ENCODE measurements at regions not wholly inside any gene's neighbourhood (a gene's known extent, or its start where the extent isn't known, plus 50 kb on each side); places are given as distances from the start of the nearest gene placed in this dataset.

DNA sequence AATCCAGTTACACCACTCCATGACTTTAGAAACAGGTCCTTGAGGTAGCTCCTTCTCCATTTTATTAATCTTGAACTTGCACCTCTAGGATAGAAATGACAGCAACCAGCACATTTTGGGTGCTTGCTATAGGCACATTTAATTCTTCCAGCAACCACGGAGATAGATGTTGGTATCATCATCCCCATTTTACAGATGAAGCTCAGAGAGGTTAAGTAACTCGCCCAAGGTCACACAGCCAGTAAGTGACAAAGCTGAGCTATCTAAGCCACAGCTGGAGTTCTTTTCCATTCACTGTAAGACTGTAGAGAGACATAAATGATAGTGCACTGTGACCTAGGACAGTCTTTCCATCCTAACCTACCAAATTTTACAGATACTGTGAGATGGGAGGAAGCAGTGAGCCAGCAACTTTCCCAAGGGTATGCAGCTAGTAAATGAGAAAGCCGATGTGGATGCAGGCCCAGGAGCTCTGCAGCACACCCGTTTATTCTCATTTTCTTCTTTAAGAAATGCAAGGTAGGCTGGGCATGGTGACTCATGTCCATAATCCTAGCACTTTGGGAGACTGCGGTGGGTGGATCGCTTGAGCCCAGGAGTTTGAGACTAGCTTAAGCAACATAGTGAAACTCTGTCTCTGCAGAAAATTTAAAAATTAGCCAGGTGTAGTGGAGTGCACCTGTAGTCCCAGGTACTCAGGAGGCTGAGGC, 103.2 kb downstream of the TBX5 start:
- no peak for DNase-seq (ENCODE audit: low read depth)

DNA sequence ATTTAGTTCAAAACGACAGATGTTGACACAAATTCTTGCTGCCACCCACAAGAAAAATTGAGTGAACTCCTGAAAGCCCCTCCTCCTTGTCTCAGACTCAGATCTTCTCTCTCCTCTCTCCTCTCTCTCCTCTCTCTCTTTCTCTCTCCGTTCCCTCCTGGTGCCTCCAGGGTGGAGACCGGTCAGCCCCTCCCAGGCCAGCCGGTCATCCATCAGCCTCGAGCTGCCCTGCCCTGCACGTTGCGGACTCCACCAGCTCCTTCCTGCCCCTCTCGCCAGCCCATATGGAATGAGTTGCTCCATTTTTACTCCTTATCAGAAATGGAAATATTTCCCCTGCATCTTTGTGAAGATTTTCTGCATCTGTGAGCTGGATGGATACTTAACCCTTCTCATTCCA, 103.8 kb downstream of the TBX5 start:
- DNase-seq (ENCODE audit: low read depth): no peak

DNA sequence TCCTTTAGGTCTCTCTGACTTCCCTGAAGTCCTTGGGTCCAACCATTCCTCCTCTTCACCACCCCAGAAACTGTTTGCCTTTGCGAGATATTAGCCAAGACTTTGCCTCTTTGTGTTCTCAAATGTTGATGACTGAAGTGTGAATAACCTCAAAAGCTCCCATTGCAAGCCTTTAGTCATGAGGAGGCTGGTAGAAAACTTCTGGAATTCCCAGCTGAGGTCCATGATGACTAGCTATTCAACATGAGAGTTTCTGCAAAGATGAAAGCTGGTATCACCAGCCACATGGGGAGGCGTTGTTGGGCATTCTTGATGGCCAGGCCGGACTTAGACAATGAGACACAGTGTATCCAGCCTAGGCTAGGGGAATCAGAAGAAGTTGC, 111.7 kb downstream of the TBX5 start:
- DNase-seq (ENCODE audit: low read depth): peak; percentile 10

DNA sequence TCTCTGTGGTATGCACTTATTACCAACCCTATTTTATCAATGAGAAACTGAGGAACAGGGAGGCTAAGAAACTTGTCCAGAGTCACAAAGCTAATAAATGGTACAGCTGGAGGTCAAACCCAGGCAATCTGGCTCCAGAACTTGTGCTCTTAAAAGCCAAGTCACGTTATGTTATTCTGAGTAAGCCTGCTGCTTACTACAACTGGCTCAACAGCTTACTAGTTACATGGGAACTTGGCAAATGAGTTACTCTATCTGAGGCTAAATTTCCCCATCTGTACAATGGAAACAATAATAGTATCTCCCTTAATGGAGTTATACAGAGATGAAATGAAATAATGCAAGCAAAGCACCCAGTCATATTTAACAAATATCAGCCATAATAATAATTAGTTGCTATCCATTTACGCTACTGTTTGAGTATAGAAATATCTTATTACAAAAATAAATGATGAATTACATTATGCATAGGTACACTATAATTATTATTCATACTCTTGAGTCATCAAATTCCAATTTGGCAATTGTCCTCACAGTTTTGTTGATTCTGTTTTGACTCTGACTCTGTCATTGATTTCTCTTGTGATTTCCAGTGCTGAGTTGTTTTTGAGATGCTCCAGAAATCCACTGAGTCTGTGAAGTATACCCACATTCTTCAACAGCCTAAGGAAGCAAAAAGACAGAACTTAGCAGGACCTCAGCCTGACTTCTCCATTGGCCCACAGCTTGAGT, 112.2 kb downstream of the TBX5 start:
- no peak for DNase-seq (ENCODE audit: low read depth)

DNA sequence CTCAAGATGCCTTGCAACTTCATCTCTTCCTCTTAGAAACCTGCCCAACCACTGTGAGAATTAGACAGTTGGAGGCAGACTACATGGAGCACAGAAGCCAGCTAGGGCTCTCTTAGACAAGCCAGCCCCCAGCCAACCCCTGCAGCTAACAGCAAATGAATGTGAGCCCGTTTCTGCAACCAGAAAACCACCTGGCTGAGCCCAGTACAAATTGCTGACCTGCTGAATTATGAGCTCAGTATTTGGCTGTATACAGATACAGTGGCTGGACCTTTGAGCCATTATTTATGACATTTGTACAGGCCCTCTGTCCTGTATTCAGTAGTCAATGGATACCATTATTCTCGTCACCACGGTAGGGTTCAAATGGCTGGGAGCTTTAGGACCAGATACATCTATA, 112.9 kb downstream of the TBX5 start:
- no peak for DNase-seq (ENCODE audit: low read depth)

DNA sequence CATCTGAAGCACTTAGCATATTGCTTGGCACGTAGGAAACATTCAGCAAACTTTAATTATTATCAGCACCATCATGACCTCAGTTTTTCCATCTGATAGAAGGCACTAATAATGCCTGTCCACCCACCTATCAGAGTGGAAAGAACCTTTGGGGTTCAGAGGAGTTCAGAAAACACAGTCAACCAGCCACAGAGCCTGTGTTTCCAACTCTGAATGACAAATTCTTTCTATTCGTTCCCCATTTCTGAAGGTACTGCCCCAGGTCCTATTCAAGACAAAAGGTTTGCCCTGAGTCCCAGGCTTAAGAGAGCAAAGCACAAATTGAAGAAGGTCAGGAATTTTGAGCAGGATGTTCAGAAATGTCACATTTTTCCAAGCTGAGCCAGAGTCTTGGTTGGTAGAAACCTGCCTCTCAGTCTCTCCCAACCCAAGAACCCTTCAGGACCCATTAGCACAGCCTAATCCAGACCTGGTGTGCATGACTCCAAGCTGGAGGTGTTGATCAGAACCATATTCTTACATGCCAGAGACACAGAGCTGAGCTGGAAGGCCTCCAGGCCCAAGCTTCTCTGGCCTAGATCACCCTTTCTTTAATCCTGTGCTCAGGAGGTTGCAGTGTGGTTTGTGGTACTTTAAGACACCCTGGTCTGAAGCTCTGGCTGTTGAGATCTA, 114.4 kb downstream of the TBX5 start:
- no peak for DNase-seq (ENCODE audit: low read depth)

DNA sequence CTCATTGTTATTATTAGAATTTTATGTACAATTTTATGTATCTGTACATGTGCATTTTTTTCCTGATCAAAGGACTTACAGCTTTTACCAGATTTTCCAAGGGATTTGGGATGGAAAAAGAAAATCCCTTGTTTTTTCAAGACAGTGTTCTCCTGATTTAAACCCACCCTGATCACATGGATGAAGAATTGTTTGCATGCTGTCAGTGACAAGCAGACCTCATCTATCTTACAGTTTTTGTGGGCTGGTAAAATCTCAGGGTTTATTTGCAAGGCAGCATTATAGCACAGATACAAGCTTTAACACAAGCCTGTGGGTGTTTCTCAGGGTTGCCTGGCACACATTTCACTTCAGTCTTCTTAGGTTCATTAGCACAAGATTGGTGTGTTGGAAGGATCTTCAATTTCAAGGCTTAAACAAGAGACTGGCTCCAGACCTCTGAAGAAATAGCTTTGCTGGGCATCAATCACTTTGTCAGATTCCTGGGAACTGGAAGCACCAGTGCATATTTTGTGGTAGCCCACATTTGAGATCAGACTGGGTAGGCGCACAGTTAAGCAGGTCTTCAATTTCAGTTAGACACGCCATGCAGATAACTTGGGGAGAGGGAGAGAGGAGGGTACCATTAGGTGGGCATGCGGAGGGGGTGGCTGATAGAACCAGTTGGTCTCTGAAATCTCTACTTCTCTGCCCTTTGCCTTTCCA, 118.0 kb downstream of the TBX5 start:
- peak; percentile 73 for DNase-seq (ENCODE audit: low read depth)

DNA sequence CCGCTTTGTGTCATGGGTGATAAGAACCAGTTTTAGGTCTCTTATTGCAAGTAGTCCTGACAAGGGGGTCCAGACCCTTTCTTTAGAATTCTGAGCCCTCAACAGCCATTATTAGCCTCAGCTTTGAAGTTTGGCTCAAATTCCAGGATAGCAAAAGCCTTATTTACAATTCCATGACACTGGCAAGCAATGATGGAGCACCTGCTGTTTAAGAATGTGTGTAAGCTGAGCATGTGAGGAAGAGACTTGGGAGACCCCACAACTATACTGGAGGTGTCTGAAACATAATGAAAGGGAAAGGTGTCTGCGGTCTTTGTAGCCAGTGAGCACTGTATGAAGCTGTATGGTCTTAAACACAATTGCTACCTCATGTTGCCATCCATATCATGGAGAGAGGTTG, 119.8 kb downstream of the TBX5 start:
- no peak for DNase-seq (ENCODE audit: low read depth)

DNA sequence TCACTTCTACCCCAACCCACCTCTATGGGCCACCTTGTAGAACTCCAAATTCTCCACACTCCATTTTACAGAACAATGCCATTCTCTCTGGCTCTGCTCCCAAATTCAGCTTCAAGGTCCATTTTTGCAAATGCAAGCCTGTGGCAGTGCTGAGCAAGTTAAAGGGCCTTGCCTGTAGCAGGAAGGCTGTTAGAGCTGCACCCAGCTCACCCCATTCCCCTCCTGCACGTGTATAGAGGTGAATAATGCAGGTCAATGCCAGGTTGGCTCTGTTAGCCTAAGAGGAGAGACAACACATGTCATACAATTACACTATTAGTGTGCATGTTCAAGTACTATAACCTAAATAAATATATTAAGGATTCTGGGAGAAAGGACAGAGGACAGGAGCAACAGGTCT, 120.4 kb downstream of the TBX5 start:
- DNase-seq (ENCODE audit: low read depth): no peak

DNA sequence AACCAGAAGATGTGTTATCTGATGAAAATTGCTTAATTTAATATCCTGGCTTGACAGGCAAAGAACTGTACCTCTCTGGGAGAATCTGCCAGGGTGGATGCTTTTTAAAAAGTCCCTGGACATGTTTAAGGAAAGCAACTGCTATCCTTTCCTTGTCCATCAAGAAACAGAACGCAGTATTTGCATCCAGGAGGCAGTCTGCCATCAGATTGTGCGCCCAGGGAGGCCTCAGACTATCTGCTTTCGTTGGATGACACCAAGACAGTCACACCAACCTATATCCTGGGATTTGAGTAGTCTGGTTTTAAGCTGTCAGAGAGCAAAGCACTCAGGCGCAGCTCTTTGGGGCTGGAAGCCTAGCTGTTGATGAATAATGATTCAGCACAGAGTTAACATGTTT, 121.9 kb downstream of the TBX5 start:
- no peak for DNase-seq (ENCODE audit: low read depth)

DNA sequence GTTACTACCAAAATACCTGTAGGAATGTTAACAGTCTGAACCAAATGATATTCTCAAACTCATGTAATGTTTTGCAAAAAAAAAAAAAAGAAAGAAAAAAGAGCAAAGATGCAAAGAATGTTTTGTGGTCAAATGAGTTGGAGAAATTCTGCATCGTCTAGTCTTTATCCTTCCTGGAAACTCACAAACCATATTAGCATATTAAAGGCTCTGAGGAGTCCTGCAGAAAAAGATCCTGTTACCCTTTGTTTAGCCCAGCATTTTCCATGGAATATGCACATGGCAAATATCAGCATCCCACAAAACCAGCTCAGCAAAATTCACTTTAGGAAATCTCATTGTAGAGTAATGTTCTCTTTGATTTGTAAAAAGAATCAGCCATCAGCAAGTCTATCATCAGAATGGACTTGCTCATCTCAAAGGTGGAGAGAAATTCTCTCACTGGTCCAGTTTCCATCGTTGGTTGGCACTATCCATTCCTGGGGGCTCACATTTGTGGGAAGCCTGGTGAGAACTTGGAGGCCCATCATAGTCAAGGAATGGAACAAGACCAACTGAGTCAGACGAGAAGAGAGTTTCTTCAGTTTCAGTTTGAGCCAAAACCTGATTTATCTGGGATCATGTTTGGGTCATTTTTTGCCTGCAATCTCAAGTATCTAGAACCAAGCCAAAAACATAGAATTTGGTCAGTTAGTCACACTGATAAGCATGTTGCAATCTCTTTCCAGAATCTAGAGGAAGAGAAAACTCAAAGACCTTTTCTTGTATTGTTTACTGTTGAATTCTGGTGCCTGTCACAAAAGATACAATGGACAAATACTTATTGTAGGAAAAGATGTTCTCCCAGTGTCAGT, 129.8 kb downstream of the TBX5 start:
- DNase-seq (ENCODE audit: low read depth): peak; percentile 22

DNA sequence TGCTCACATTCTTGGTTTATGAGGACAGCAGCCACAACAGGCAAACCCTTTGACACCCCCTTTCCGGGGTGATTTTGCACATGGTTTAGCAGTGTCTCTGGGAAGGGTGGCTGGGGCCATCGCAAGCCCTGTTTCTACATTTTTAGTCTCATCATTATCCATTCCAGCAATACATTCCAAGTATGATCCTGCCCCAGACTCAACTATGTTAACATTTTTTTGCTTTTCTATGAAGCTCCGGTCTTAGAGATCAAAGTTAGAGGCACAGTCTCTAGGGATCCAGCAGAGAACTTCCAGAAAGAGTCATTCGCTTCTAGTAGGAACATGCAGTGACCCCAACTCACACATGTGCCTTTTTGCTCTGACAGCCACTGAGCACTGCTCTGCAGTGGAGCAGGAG, 130.9 kb downstream of the TBX5 start:
- no peak for DNase-seq (ENCODE audit: low read depth)

DNA sequence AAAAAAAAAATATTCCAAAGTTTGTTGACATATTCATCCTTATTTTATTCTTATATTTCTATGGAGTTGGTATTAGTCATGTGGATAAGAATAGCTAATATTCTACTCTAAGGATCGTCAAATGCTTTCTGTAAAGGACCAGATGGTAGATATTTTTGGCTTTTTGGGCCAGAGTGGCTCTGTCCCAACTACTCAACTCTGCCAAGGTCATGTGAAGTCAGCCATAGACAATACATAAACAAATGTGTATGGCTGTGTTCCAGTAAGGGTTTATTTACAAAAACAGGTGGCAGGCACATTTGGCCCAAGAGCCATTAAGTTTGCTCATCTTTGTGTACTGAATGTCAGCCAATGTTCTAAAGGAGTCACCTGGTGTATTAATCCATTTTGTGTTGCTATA, 131.8 kb downstream of the TBX5 start:
- no peak for DNase-seq (ENCODE audit: low read depth)

DNA sequence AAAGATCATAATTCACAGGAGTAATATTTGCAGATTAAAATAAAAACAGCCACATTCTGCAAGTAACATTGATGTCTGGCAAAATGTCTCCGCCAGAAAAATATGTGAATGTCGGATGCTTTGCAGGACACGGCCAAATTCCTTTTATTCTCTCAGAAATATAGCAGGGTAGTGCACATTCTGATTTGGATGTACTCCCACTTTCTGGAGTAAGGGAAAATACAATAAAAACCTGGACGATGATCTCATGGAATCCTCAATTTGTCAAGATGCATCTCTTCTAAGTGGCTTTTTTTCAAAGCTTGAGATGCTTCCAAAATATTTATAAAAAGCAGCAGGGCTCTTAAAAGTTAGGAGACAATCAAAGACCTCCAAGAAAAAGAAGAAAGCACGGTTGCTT, 133.3 kb downstream of the TBX5 start:
- no peak for DNase-seq (ENCODE audit: low read depth)

DNA sequence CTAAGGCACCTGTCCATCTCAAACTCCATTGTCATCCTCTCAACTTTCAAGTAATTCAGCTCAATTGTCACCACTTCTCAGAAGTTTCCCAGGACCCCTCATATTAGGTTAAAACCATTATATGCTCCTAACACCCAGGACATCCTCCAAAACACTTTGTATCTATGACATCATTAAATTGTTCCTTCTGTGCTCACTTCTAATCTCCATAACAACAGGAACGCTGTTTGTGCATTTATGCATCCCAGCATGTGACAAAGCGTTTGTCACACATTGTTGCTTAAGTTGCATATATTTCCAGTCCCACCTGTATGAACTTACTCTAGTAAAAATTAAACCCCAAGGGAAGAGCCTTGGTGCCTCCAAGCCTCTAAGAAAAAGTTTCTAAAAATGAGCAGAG, 133.9 kb downstream of the TBX5 start:
- no peak for DNase-seq (ENCODE audit: low read depth)

DNA sequence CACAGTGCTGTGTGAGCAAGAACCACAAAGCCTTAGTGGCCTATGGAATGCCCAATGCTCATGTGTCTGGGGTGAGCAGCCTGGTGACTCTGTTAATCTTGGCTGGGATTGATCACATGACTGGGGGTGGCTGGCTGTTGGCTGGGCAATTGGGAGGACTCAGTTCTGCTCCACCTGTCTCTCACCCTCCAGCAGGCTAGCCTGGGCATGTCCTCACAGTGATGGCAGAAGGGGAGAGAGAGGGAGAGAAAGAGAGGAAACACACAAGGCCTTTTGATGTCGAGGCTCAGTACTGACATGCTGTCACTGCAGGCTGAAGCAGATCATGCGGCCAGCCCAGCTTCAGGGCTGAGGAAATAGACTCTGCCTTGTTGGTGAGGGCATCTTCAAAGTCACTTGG, 136.8 kb downstream of the TBX5 start:
- DNase-seq (ENCODE audit: low read depth): no peak

DNA sequence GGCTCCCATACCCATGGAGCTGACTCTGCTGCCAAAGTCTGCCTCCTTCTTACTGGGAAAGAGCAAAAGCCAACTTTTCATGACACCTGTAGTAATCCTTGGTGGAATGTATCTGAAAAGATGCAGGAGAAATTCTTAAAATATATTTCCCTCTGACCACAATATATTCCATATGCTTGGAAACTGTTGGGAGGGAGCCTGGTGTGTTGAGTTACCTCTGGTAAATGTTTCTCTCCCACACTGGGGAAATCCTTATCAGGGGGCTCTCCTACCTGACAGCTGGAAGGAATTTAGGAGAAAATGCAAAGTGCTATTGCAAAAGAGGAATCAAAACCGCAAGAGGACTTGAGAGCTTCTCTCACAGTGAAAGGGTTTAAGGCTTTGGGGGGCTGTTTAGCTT, 139.4 kb downstream of the TBX5 start:
- DNase-seq (ENCODE audit: low read depth): no peak

DNA sequence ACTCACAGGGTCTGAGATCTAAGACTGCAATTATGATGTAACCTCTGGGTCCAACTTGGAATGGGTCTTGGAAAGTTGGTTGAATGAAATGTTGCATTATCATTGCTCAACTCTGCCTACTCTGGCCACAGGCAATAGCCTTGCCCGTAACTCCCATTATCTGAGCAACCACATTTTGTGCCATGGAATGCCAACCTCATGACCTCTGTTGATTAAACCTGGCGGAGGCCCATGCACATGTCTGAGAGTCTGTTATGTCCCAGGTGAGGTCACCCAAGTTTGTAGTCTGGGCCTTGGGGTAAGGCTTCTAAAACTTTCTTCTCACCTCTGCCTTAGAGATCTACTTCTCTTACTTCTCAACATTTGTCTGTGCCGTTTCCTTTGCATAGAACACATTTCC, 140.9 kb downstream of the TBX5 start:
- no peak for DNase-seq (ENCODE audit: low read depth)

DNA sequence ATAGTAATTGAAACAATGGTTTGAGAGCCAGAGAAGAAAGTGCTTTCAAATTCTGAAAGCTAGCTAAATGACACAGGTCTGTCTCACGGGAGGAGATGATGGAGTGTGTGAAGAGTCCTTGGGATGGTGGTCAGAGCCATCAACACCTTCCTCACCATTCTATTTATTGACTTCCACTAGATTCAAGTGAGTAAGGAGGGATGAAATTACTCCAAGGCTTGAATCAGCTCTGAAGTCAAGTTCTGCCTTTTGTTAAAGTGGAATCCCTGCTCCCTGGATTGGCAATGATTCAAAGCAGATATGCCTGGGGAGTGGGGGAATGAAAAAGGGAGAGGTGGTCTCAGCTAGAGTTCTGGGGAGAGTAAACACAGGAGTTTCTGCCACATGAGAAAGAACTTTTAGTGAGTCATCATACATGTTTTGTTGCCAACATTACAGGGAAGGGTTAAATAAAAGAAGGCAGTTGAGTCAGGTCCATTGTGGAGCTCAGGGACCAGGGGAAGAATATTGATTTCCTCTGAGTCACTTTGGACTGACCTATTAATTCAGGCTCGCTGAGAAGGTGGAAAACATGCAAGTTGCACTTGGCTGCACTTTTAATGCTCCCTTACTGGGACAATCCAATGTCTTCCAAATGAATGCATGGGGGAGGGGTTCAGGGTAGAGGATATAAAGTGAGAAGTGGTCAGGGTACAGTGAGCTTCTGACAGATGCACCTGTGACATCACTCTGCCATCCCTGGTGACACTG, 142.7 kb downstream of the TBX5 start:
- no peak for DNase-seq (ENCODE audit: low read depth)

DNA sequence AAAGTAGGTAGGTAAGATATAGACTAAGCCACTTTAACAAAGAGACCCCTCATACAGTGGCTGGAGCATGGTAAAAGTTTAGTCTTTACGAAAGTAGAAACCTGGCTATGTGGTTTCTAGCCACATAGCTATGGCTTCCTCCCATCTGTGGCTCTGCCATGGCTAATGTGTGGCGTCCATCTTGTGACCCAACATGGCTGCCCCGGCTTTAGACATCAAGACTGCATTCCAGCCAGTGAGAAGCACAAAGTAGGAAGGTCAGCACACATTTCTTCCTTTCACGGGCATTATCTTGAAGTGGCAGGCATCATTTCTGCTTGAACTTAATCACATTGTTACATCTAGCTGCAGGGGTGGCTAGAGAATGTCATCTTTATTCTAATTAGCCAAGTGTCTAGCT, 148.3 kb downstream of the TBX5 start:
- DNase-seq (ENCODE audit: low read depth): no peak

DNA sequence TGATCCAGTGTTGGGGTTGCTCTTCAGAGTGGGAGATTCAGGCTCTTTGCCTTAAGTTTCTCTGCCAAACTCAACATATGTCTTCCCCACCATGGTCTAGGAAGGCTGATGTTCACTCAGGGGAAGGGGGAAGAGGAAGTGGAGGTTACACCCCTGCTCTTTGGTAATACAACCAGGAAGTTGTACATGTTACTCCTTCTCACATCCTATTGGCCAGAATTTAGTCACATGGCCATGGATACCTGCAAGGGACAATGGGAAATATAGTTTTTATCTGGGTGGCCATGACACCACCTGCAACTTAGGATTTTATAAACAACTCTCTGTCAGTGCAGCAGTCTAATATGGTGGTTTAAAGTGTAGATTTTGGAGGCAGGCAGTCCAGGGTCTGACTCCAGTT, 150.9 kb downstream of the TBX5 start:
- no peak for DNase-seq (ENCODE audit: low read depth)

Measured in amniotic epithelial cell (primary cell).